Type B pancreatic cell (in vitro differentiated cells): ENCODE measurements at regions not wholly inside any gene's neighbourhood (a gene's known extent, or its start where the extent isn't known, plus 50 kb on each side); places are given as distances from the start of the nearest gene placed in this dataset.
A peak's percentile ranks its signal among the peaks of the same experiment; 100 is the strongest.

Experiments
- DNase-seq: peaks from one replicate; pipeline ENCODE4 v3.0.0; 2021; ENCODE audit warnings: mixed read lengths; ENCODE audit not compliant: unreplicated experiment; ENCODE audit errors: extremely low spot score
- H3K27ac Mint-ChIP-seq: 2 replicates; pipeline ENCODE4 v1.8.0; 2021; ENCODE audit warnings: mild to moderate bottlenecking, mixed read lengths
- H3K27me3 Mint-ChIP-seq: 2 replicates; pipeline ENCODE4 v1.8.0; 2021; ENCODE audit warnings: mixed read lengths
- H3K36me3 Mint-ChIP-seq: 2 replicates; pipeline ENCODE4 v1.8.0; 2021; ENCODE audit warnings: mixed read lengths
- H3K4me1 Mint-ChIP-seq: one replicate; pipeline ENCODE4 v1.8.0; 2021; ENCODE audit warnings: mixed read lengths; ENCODE audit not compliant: unreplicated experiment
- H3K4me3 Mint-ChIP-seq: 2 replicates; pipeline ENCODE4 v1.8.0; 2021; ENCODE audit warnings: mild to moderate bottlenecking, mixed read lengths
- H3K9me3 Mint-ChIP-seq: 2 replicates; pipeline ENCODE4 v1.8.0; 2021; ENCODE audit warnings: mixed read lengths
- CTCF ChIP-seq: fragments of 200-600 bp; sonication (generic); conservative IDR thresholded peaks from 2 replicates; pipeline ENCODE4 v1.5.0; 2021; ENCODE audit warnings: antibody characterized with exemption, mild to moderate bottlenecking

GRCh38 chr13:62320129-62321108, 904.8 kb upstream of the PCDH20 start:
- Mint-ChIP-seq H3K27me3 (no peaks in the 10 kb centered on the region), H3K36me3 (no peaks in the 10 kb centered on the region), H3K4me1 (no peaks in the 10 kb centered on the region), H3K4me3 (no peak overlapping the region), H3K9me3 (no peaks in the 10 kb centered on the region), H3K27ac (no peak overlapping the region)
- TF ChIP-seq CTCF, result peak; percentile 90
- DNase-seq, result no peak

GRCh38 chr13:62309904-62310303, 894.3 kb upstream of the PCDH20 start:
- Mint-ChIP-seq H3K27ac (no peak overlapping the region), H3K27me3 (no peaks in the 10 kb centered on the region), H3K4me1 (peaks cover 4% of the 10 kb centered on the region), H3K4me3 (no peak overlapping the region), H3K36me3 (peaks cover 4% of the 10 kb centered on the region), H3K9me3 (peaks cover 4% of the 10 kb centered on the region)
- TF ChIP-seq CTCF, result no peak
- no peak for DNase-seq

GRCh38 chr13:62305756-62306155, 890.1 kb upstream of the PCDH20 start:
- Mint-ChIP-seq H3K4me3 (no peak overlapping the region), H3K4me1 (peaks cover 4% of the 10 kb centered on the region), H3K27me3 (no peaks in the 10 kb centered on the region), H3K9me3 (no peaks in the 10 kb centered on the region), H3K36me3 (no peaks in the 10 kb centered on the region), H3K27ac (no peak overlapping the region)
- no peak for TF ChIP-seq CTCF
- no peak for DNase-seq

- no peaks in the 10 kb centered on the region for H3K27me3 Mint-ChIP-seq
- H3K4me1 Mint-ChIP-seq, result peaks cover 4% of the 10 kb centered on the region
- DNase-seq, result no peak
- TF ChIP-seq CTCF, result no peak
- H3K27ac Mint-ChIP-seq, result no peak overlapping the region
- H3K4me3 Mint-ChIP-seq, result no peak overlapping the region
- H3K9me3 Mint-ChIP-seq, result no peaks in the 10 kb centered on the region
- H3K36me3 Mint-ChIP-seq, result no peaks in the 10 kb centered on the region
Measured at GRCh38 chr13:62302341-62302740, 886.7 kb upstream of the PCDH20 start.

- no peaks in the 10 kb centered on the region for H3K4me1 Mint-ChIP-seq
- no peak overlapping the region for H3K4me3 Mint-ChIP-seq
- no peaks in the 10 kb centered on the region for H3K9me3 Mint-ChIP-seq
- no peaks in the 10 kb centered on the region for H3K27me3 Mint-ChIP-seq
- H3K27ac Mint-ChIP-seq, result no peak overlapping the region
- H3K36me3 Mint-ChIP-seq, result no peaks in the 10 kb centered on the region
- DNase-seq, result no peak
- TF ChIP-seq CTCF, result no peak
Measured at GRCh38 chr13:62299988-62300387, 884.3 kb upstream of the PCDH20 start.
